Neural progenitor cell (in vitro differentiated cells): ENCODE measurements at regions not wholly inside any gene's neighbourhood (a gene's known extent, or its start where the extent isn't known, plus 50 kb on each side); places are given as distances from the start of the nearest gene placed in this dataset.
"Not testable (repeated sequence)": the region's sequence is repeated elsewhere in the genome, so short reads cannot be mapped to it uniquely, and the experiment has no call there.

Experiments used
- EZH2 ChIP-seq: fragments of 200-600 bp; sonication (generic); IDR thresholded peaks from 2 replicates; pipeline ENCODE4 v1.6.1; 2017; ENCODE audit warnings: antibody characterized with exemption, mild to moderate bottlenecking, moderate library complexity
- EZH2phosphoT487 ChIP-seq: fragments of 200-600 bp; sonication (generic); IDR thresholded peaks from 2 replicates; pipeline ENCODE4 v1.6.1; 2017; ENCODE audit warnings: antibody characterized with exemption
- TF ChIP-seq, protein P1 (sequence below): fragments of 200-600 bp; sonication (generic); IDR thresholded peaks from 2 replicates; pipeline ENCODE4 v1.5.1; 2017; ENCODE audit warnings: antibody characterized with exemption, mild to moderate bottlenecking

DNA sequence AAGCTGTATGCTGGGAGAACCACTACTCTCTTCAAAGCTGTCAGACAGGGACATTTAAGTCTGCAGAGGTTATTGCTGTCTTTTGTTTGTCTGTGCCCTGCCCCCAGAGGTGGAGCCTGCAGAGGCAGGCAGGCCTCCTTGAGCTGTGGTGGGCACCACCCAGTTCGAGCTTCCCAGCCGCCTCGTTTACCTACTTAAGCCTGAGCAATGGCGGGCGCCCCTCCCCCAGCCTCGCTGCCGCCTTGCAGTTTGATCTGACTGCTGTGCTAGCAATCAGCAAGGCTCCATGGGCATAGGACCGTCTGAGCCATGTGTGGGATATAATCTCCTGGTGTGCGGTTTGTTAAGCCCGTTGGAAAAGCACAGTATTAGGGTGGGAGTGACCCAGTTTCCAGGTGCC lies 156.4 kb downstream of the OTUD1 start:
- TF ChIP-seq, protein P1, sequence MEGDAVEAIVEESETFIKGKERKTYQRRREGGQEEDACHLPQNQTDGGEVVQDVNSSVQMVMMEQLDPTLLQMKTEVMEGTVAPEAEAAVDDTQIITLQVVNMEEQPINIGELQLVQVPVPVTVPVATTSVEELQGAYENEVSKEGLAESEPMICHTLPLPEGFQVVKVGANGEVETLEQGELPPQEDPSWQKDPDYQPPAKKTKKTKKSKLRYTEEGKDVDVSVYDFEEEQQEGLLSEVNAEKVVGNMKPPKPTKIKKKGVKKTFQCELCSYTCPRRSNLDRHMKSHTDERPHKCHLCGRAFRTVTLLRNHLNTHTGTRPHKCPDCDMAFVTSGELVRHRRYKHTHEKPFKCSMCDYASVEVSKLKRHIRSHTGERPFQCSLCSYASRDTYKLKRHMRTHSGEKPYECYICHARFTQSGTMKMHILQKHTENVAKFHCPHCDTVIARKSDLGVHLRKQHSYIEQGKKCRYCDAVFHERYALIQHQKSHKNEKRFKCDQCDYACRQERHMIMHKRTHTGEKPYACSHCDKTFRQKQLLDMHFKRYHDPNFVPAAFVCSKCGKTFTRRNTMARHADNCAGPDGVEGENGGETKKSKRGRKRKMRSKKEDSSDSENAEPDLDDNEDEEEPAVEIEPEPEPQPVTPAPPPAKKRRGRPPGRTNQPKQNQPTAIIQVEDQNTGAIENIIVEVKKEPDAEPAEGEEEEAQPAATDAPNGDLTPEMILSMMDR = not testable (repeated sequence)
- not testable (repeated sequence) for TF ChIP-seq EZH2phosphoT487, EZH2
